VCaP (cell line): ENCODE measurements at regions not wholly inside any gene's neighbourhood (a gene's known extent, or its start where the extent isn't known, plus 50 kb on each side); places are given as distances from the start of the nearest gene placed in this dataset.

Source experiments
- H3K27ac ChIP-seq: fragments of 450-650 bp; 2 replicates; pipeline ENCODE4 v1.5.1; 2017
- TF ChIP-seq, protein P1 (sequence below): fragments of 450-650 bp; conservative IDR thresholded peaks from 2 replicates; pipeline ENCODE4 v1.5.1; 2017; ENCODE audit warnings: mild to moderate bottlenecking, moderate library complexity

DNA sequence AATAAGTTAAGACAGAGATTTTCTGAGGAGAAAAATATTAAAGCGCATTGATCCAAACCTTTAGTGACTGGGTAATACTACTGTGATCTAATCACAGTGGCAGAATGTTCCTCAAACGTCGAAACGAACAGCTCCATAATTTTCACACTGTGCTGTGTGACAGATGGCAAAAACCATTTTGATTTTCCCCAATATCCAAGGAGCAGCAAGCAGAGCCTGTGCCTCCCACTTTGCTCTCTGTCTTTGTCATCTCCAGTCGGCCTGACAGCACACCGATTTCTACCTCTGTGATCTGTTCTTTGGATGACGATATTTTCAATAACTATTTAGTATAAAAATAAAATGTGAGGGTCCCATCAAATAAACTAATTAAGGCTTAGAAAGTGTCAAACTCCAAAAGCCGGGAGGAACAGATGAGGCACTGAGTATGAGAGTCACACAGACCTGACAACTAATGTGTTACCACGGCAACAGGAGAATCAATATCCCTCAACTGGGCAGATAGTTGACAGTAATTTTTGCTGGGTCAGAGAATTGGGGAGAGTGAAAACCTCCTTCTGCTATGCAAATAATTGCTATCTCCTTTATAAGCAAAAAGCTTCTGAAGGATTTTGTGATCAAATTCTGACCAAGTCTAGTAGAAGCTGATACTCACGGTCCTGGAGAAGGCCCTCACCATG lies 489.1 kb upstream of the CFAP20DC start:
- no peak overlapping the region; the same call in 1 of the 2 replicates for H3K27ac ChIP-seq

DNA sequence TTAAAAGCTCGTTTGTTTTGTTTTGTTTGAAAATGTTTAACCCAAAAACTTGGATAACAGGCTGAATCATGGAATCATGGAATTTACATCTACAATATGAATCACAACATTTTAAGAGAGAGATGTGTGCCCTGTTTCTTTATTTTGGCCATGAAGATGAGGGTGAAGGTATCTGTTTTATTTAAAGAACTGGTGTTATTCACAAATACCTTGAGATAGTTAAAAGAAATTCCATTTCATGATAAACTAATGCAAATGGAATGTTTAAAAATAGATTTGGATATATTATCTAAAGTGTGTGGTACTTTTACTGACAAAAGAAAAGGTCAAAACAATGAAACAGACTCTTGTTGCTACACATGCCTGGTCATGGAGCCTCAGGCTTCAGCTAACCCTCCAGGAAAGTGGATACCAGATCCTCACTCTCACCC lies 486.0 kb upstream of the CFAP20DC start:
- TF ChIP-seq, protein P1, sequence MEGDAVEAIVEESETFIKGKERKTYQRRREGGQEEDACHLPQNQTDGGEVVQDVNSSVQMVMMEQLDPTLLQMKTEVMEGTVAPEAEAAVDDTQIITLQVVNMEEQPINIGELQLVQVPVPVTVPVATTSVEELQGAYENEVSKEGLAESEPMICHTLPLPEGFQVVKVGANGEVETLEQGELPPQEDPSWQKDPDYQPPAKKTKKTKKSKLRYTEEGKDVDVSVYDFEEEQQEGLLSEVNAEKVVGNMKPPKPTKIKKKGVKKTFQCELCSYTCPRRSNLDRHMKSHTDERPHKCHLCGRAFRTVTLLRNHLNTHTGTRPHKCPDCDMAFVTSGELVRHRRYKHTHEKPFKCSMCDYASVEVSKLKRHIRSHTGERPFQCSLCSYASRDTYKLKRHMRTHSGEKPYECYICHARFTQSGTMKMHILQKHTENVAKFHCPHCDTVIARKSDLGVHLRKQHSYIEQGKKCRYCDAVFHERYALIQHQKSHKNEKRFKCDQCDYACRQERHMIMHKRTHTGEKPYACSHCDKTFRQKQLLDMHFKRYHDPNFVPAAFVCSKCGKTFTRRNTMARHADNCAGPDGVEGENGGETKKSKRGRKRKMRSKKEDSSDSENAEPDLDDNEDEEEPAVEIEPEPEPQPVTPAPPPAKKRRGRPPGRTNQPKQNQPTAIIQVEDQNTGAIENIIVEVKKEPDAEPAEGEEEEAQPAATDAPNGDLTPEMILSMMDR, result no peak
- no peak overlapping the region for H3K27ac ChIP-seq

More for the DNA sequence above, 489.1 kb upstream of the CFAP20DC start:
- TF ChIP-seq, protein P1, result no peak

DNA sequence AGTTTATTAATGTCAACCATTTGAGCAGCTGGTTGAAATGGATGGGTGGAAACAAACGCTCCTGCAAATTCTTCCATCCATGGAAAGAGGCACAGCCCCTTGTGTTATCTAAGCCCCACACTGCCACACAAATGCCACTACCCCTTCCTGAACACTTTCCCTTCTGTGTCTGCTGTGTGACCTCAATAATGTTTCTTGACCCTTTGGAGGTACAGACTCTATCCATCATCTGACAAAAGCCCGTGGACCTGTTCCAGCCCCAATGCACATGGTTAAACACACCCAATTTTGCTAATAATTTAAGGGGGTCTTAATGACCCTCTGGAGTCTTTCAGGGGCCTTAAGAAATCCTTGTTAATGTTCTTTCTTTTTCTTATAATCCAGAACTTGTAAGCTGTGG lies 482.2 kb upstream of the CFAP20DC start:
- TF ChIP-seq, protein P1, result no peak
- no peak overlapping the region for H3K27ac ChIP-seq

DNA sequence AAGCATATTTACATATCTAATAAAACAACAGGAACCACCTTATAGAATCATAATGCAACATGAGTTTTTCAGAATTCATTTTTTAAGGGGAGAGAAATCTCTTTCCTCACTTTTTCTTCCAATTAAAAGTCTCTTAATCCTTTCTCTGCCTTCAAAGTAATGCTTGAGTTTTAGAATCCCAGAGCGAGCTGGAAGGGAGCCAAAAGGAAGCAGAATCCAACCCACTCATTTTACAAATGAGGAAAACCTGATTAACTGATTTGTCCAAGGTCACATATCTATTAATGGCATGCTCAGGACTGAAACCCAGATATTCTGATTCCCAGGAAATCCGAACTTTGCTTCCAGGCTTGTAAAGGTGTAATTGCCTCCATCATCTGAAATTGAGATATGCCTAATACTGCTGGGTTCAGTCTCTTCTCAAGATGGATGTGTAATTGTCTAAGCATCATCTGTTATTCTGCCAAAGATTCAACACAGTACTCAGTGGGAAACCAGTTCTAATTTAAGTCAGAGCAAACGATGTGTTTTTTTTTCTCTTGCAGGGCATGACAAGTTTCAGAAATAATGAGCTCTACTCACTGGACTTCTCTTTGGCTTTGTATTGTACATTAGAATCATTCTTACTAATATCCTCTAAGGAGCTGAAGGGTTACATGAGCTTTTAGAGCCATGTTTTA lies 481.4 kb upstream of the CFAP20DC start:
- H3K27ac ChIP-seq, result no peak overlapping the region
- TF ChIP-seq, protein P1, result no peak

DNA sequence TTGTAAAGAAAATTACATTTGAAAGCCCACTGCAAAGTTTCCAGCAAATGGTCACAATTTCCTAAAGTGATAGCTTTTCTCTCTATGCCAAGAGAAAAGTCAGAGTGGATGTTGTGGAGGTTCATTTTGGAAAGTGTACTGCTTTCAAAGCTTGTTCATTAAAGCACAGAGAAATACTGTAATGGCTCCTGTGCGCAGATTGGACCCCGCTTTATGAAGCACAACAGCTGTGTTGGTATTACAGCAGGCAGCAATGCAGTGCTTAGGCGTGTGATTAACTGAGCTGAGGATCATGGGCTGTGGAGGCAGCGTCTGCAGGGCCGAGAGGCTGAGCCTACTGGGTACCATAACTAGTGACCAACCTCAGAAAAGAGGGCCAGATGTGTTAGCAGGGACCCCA lies 478.4 kb upstream of the CFAP20DC start:
- TF ChIP-seq, protein P1, result no peak
- H3K27ac ChIP-seq, result no peak overlapping the region

DNA sequence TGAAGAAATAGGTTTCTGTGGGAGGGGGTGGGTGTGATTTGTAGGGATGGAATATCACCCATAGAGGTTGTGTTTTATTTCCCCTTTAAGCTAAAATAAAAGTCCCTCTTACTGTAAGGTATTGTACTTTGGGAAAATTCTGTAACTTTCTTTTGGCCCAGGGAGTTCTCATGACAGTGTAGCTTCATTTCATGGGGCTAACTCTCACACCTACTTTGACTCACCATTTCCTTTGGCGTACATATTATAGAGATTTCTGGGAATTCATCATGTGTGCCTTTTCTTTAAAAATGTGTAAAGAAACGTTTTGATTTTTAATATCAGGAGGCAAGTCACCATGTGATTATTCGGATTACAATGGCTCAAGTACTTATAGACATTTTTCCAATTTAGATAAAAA lies 477.7 kb upstream of the CFAP20DC start:
- TF ChIP-seq, protein P1, result no peak
- no peak overlapping the region for H3K27ac ChIP-seq

DNA sequence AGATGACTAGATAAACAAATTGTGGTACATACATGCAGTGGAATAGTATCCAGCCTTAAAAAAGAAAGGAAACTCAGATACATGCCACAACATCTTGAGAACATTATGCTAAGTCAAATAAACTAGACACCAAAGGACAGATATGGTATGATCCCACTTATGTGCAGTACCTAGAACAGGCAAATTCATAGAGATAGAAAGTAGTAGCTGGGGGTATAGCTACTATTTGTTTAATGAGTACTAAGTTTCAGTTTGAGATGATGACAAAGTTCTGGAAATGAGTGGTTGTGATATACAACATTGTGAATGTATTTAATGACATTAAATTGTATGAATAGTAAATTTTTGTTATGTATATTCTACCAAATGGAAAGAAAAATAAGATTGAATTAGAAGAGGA lies 477.2 kb upstream of the CFAP20DC start:
- TF ChIP-seq, protein P1, result no peak
- H3K27ac ChIP-seq, result no peak overlapping the region
